ENCODE measurements at regions not wholly inside any gene's neighbourhood (a gene's known extent, or its start where the extent isn't known, plus 50 kb on each side); places are given as distances from the start of the nearest gene placed in this dataset.

- in situ Hi-C loops (cut with HindIII; ENCODE audit: low sequenced_read_pairs): loop anchor here (25.0 kb wide), 1 partner anchor 1250 kb away; no protein-coding TSS in a partner anchor
Observed at GRCh38 chr9:105912157-105912862, 218.0 kb downstream of the TMEM38B start.

GRCh38 chr9:105912863-105913516 is 218.6 kb downstream of the TMEM38B start:
- in situ Hi-C loops (cut with HindIII; ENCODE audit: low sequenced_read_pairs): loop anchor here (25.0 kb wide), 1 partner anchor 1249 kb away; no protein-coding TSS in a partner anchor

- in situ Hi-C loops (cut with HindIII; ENCODE audit: low sequenced_read_pairs): loop anchor here (25.0 kb wide), 1 partner anchor 1241 kb away; no protein-coding TSS in a partner anchor
Observed at GRCh38 chr9:105921057-105921726, 226.9 kb downstream of the TMEM38B start.

GRCh38 chr9:105928416-105928815 is 234.1 kb downstream of the TMEM38B start:
- in situ Hi-C loops (cut with HindIII; ENCODE audit: low sequenced_read_pairs): no loop called here

GRCh38 chr9:105930011-105930627 is 235.8 kb downstream of the TMEM38B start:
- in situ Hi-C loops (cut with HindIII; ENCODE audit: low sequenced_read_pairs): no loop called here

GRCh38 chr9:105932276-105932675 is 237.9 kb downstream of the TMEM38B start:
- in situ Hi-C loops (cut with HindIII; ENCODE audit: low sequenced_read_pairs): no loop called here

GRCh38 chr9:105950448-105950847 is 256.1 kb downstream of the TMEM38B start:
- in situ Hi-C loops (cut with HindIII; ENCODE audit: low sequenced_read_pairs): no loop called here

- in situ Hi-C loops (cut with HindIII; ENCODE audit: low sequenced_read_pairs): no loop called here
Observed at GRCh38 chr9:105950894-105951293, 256.6 kb downstream of the TMEM38B start.

GRCh38 chr9:105954517-105954916 is 260.2 kb downstream of the TMEM38B start:
- in situ Hi-C loops (cut with HindIII; ENCODE audit: low sequenced_read_pairs): no loop called here

GRCh38 chr9:105957830-105958229 is 263.5 kb downstream of the TMEM38B start:
- in situ Hi-C loops (cut with HindIII; ENCODE audit: low sequenced_read_pairs): no loop called here

GRCh38 chr9:105958587-105958986 is 264.2 kb downstream of the TMEM38B start:
- in situ Hi-C loops (cut with HindIII; ENCODE audit: low sequenced_read_pairs): no loop called here

GRCh38 chr9:105959531-105959930 is 265.2 kb downstream of the TMEM38B start:
- in situ Hi-C loops (cut with HindIII; ENCODE audit: low sequenced_read_pairs): no loop called here

- in situ Hi-C loops (cut with HindIII; ENCODE audit: low sequenced_read_pairs): no loop called here
Observed at GRCh38 chr9:105963343-105964099, 269.2 kb downstream of the TMEM38B start.

- in situ Hi-C loops (cut with HindIII; ENCODE audit: low sequenced_read_pairs): no loop called here
Observed at GRCh38 chr9:105964156-105964555, 269.8 kb downstream of the TMEM38B start.

- in situ Hi-C loops (cut with HindIII; ENCODE audit: low sequenced_read_pairs): no loop called here
Observed at GRCh38 chr9:105966834-105967233, 272.5 kb downstream of the TMEM38B start.

- in situ Hi-C loops (cut with HindIII; ENCODE audit: low sequenced_read_pairs): no loop called here
Observed at GRCh38 chr9:105967248-105967647, 272.9 kb downstream of the TMEM38B start.

- in situ Hi-C loops (cut with HindIII; ENCODE audit: low sequenced_read_pairs): no loop called here
Observed at GRCh38 chr9:105967797-105968196, 273.5 kb downstream of the TMEM38B start.

- in situ Hi-C loops (cut with HindIII; ENCODE audit: low sequenced_read_pairs): no loop called here
Observed at GRCh38 chr9:105968811-105969466, 274.6 kb downstream of the TMEM38B start.

GRCh38 chr9:105969636-105970035 is 275.3 kb downstream of the TMEM38B start:
- in situ Hi-C loops (cut with HindIII; ENCODE audit: low sequenced_read_pairs): no loop called here

- in situ Hi-C loops (cut with HindIII; ENCODE audit: low sequenced_read_pairs): no loop called here
Observed at GRCh38 chr9:105971986-105972385, 277.6 kb downstream of the TMEM38B start.
